8988T (cell line): ENCODE measurements at regions not wholly inside any gene's neighbourhood (a gene's known extent, or its start where the extent isn't known, plus 50 kb on each side); places are given as distances from the start of the nearest gene placed in this dataset.
"Not testable (repeated sequence)": the region's sequence is repeated elsewhere in the genome, so short reads cannot be mapped to it uniquely, and the experiment has no call there.

Experiments used
- DNase-seq: peaks from one replicate; pipeline ENCODE4 v3.0.0; 2011

DNA sequence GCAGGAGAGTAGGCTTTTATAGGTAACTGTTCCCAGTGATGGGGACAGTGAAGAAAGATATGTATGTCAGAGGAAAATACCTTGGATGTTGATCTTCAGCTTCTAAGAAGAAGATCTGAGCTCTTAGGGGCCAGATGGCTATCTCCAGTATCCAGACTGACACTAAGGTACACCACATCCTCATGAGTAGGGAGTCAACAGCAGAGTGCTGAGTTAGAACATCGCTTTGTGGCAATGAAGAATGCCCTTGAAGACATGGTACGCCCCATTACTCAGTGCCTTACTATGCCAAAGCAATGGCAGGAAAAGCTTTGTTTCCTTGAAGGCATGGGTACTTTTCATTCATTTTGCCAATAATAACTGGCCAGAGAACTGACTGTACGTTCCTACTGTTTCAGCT lies 263.7 kb downstream of the CEMIP2 start:
- no peak for DNase-seq

- DNase-seq: no peak
Observed at GRCh38 chr9:71498691-71499090, 269.6 kb downstream of the CEMIP2 start.

GRCh38 chr9:71490810-71491209 lies 277.5 kb downstream of the CEMIP2 start:
- DNase-seq: no peak

DNA sequence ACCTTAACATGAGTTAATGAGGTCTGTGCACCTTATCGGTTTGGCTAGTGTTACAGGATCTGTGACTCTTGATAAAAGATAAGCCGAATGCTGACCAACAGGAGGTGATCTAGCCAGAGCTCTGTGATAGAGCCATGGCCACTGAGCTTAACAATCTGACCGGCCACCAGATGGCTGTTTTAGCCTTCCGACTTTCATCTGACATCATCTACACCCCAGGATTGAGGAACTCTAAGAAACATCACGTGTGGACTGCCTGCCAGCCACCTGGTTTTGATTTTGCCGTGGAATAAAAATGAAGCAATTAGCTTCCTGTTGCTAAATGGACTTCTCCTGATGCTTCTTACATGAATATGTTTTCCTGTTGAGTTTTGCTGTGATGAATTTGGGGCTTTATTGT lies 281.3 kb downstream of the CEMIP2 start:
- DNase-seq: no peak

- no peak for DNase-seq
Observed at GRCh38 chr9:71485326-71485725, 283.0 kb downstream of the CEMIP2 start.

DNA sequence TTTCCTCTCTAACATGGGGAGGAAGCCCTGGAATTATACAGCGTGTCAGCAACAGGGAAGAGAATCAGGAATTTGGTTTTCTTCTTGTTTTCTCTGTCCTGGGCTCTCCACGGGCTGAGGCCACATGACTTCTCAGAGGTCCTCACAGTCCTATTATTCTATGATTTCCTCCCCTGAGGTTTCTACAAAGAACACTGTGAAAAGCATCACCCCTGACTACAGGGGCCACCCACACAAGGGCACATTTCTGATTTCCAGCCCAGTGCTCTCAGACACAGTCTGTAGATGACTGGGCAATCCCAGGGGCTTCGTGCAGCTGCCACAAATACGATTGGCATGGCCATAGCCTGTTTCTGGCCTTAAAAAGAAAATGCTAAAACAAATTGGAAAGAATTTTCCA lies 284.9 kb downstream of the CEMIP2 start:
- no peak for DNase-seq

DNA sequence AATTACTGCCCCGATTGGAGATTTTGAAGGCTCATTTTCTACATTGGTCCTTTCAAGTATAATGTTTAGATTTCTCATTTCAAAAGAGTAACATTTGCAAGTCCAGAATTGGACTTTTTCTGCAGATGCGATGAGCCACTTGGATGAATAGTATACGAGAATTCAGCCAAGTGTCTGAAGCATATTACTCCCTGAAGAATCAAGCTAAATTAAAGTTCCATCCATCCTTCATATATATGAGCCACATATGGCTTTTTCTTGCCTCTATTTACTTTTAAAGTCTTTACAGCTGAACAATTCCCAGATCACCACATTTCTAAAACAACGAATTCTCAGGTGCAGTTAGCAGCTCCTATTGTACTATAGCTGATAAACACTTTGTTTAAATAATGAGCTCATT lies 288.7 kb downstream of the CEMIP2 start:
- DNase-seq: no peak

GRCh38 chr9:71472400-71472799 lies 295.9 kb downstream of the CEMIP2 start:
- no peak for DNase-seq

DNA sequence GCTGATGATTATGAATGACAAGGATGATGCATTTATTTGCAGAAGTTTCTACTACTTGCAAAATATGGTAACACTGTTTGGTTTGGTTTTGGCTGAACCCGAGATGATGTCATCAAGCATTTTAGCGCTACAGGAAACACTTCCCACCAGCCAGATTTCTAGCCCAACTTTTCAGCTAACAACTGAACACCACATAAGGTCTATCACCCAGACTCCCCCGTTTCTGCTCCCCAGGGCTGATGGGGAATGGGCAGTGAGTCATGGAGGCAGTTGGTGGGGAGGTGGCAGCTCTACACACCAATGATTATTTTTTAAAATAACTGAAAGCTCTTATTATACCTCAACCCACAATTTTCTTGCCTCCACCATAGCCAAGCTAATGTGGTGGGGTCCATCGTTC lies 302.9 kb downstream of the CEMIP2 start:
- no peak for DNase-seq

- DNase-seq: no peak
Observed at GRCh38 chr9:71459082-71459481, 309.2 kb downstream of the CEMIP2 start.

GRCh38 chr9:71446473-71447411 lies 321.6 kb downstream of the CEMIP2 start:
- DNase-seq: no peak

- no peak for DNase-seq
Observed at GRCh38 chr9:71446106-71446472, 322.2 kb downstream of the CEMIP2 start.

- no peak for DNase-seq
Observed at GRCh38 chr9:71442937-71443336, 321.5 kb upstream of the TRPM3 start.

- no peak for DNase-seq
Observed at GRCh38 chr9:71441266-71441665, 319.8 kb upstream of the TRPM3 start.

- DNase-seq: no peak
Observed at GRCh38 chr9:71431931-71432330, 310.5 kb upstream of the TRPM3 start.

DNA sequence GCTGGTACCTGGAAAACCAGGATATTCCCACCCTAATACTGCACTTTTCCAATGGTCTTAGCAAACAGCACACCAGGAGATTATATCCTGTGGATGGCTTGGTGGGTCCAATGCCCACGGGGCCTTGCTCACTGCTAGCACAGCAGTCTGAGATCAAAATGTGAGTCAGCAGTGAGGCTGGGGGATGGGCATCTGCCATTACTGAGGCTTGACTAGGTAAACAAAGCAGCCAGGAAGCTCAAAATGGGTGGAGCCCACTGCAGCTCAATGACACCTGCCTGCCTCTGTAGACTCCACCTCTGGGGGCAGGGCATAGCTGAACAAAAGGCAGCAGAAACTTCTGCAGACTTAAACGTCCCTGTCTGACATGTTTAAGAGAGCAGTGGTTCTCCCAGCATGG lies 285.9 kb upstream of the TRPM3 start:
- DNase-seq: not testable (repeated sequence)

GRCh38 chr9:71403106-71403505 lies 281.7 kb upstream of the TRPM3 start:
- DNase-seq: no peak

- DNase-seq: no peak
Observed at GRCh38 chr9:71393005-71393404, 271.6 kb upstream of the TRPM3 start.

DNA sequence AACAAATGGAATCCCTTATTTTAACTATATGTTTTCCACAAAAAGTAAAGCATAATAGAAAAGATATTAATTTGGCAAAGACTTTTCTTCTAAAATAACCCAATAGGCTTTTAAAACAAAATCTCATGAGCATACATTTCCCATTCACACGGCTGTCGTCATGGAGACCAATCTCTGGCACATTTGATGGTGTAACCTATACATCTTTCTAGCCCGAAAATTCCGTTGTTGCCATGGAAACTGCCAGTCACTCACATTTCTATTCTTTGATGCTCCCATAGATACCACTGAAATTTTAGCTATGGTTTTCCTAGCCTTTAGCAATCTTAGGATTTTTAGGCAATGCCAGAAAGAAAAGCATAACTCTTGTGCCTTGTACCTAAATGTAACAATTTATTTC lies 262.9 kb upstream of the TRPM3 start:
- no peak for DNase-seq

DNA sequence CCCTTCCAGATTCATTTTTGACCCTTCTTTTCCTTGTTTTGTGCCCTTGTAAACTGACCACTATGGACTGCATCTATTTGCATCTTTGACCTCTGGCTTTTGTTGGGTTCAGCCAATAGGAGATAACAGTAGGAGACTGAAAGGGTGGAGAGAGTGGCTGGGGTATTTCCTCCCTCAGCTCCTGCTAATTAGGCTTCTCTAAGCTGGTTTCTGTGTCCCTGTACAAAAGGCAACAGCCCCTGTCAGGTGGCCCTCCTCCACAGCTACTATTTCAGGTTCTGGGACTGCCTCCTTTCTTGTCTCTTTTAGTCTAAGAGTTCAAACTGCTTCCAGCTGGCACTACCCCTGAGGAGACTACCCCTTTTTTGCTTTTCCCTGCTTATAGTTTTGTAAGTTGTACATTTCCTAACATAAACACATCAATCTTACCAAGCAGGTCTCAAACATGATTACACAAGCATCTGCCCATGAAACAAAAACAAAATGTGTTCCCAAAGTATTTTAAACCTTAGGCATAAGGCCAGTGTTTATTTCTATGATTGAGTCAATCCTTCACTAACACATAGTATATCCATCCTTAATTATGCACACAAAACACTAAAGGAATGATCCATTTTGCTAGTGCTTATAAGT lies 262.0 kb upstream of the TRPM3 start:
- no peak for DNase-seq

GRCh38 chr9:71368157-71368556 lies 246.7 kb upstream of the TRPM3 start:
- DNase-seq: no peak

DNA sequence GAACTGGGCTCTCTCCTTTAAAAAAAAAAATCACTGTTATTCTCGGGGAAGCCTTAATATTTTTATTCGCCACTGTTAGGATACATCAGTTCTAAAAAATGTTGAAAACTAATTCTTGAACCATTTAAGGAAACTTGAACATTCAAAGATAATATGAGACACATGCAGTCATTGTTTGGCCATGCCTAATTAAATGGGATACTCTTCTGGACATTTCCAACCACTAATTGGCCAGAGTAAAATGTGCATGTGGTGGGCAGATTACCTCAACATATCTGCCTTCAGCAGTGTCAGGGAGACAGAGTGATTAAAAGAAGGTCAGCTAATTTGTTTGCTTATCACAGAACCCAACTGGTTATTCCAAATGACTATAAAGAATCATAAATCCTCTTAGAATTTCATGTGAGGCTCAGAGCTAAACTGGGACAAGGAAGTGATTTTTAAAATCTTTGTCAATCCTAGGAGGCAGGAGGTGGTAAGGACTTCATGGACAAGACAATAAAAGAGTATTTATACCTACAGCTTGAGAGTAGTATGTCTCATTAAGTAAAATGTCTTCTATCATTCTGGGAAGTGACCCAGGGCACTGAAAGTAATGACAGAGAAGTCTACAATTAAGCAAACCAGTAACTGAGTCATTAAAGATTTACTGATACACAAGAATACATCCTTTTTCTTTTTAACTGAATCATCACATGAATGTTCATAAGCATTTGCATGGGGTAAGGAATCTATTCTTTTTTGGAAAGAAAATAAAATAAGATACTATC lies 242.9 kb upstream of the TRPM3 start:
- no peak for DNase-seq

- no peak for DNase-seq
Observed at GRCh38 chr9:71363286-71363961, 242.0 kb upstream of the TRPM3 start.
